Endothelial cell (in vitro differentiated cells): ENCODE measurements at regions not wholly inside any gene's neighbourhood (a gene's known extent, or its start where the extent isn't known, plus 50 kb on each side); places are given as distances from the start of the nearest gene placed in this dataset.

Experiments
- DNase-seq: peaks from one replicate; pipeline ENCODE4 v3.0.0; 2021; ENCODE audit warnings: low spot score
- H3K27ac Mint-ChIP-seq: one replicate; pipeline ENCODE4 v1.8.0; 2021; ENCODE audit warnings: mixed read lengths, inconsistent platforms; ENCODE audit not compliant: unreplicated experiment
- H3K27me3 Mint-ChIP-seq: one replicate; pipeline ENCODE4 v1.8.0; 2021; ENCODE audit warnings: mild to moderate bottlenecking, moderate library complexity, mixed read lengths, inconsistent platforms; ENCODE audit not compliant: unreplicated experiment
- H3K36me3 Mint-ChIP-seq: one replicate; pipeline ENCODE4 v1.8.0; 2021; ENCODE audit warnings: mild to moderate bottlenecking, low read depth, mixed read lengths, inconsistent platforms; ENCODE audit not compliant: unreplicated experiment
- H3K4me1 Mint-ChIP-seq: one replicate; pipeline ENCODE4 v1.8.0; 2021; ENCODE audit warnings: mild to moderate bottlenecking, mixed read lengths, inconsistent platforms; ENCODE audit not compliant: unreplicated experiment
- H3K4me3 Mint-ChIP-seq: one replicate; pipeline ENCODE4 v1.8.0; 2021; ENCODE audit warnings: mild to moderate bottlenecking, mixed read lengths, inconsistent platforms; ENCODE audit not compliant: unreplicated experiment
- H3K9me3 Mint-ChIP-seq: one replicate; pipeline ENCODE4 v1.8.0; 2021; ENCODE audit warnings: mixed read lengths, inconsistent platforms; ENCODE audit not compliant: unreplicated experiment
- TF ChIP-seq, protein P1 (sequence below): fragments of 200-600 bp; sonication (generic); IDR thresholded peaks from one replicate; pipeline ENCODE4 v1.5.0; 2021; ENCODE audit warnings: antibody characterized with exemption; ENCODE audit not compliant: unreplicated experiment

DNA sequence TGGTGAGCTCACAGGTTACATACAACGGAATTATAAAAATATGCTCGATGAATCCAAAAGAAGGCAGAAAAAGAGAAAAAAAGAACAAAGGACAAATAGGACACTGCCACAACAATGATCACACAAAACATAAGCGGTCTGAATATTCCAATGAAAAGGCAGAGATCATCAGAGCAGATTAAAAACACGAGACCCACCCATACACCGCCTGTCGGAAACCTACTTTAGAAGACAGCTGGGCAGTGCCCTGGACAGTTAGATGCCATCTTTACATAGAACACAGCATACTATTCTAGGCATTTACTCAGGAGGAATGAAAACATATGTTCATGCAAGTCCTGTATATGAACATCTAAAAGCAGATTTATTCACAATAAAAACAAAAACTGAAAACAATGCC lies 204.1 kb downstream of the TTLL2 start:
- TF ChIP-seq, protein P1, sequence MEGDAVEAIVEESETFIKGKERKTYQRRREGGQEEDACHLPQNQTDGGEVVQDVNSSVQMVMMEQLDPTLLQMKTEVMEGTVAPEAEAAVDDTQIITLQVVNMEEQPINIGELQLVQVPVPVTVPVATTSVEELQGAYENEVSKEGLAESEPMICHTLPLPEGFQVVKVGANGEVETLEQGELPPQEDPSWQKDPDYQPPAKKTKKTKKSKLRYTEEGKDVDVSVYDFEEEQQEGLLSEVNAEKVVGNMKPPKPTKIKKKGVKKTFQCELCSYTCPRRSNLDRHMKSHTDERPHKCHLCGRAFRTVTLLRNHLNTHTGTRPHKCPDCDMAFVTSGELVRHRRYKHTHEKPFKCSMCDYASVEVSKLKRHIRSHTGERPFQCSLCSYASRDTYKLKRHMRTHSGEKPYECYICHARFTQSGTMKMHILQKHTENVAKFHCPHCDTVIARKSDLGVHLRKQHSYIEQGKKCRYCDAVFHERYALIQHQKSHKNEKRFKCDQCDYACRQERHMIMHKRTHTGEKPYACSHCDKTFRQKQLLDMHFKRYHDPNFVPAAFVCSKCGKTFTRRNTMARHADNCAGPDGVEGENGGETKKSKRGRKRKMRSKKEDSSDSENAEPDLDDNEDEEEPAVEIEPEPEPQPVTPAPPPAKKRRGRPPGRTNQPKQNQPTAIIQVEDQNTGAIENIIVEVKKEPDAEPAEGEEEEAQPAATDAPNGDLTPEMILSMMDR, result no peak
- DNase-seq, result no peak
- H3K4me1 Mint-ChIP-seq, result peaks cover 17% of the 10 kb centered on the region
- H3K27me3 Mint-ChIP-seq, result peaks cover 9% of the 10 kb centered on the region
- no peaks in the 10 kb centered on the region for H3K9me3 Mint-ChIP-seq
- H3K4me3 Mint-ChIP-seq, result no peak overlapping the region
- H3K27ac Mint-ChIP-seq, result no peak overlapping the region
- H3K36me3 Mint-ChIP-seq, result no peaks in the 10 kb centered on the region

DNA sequence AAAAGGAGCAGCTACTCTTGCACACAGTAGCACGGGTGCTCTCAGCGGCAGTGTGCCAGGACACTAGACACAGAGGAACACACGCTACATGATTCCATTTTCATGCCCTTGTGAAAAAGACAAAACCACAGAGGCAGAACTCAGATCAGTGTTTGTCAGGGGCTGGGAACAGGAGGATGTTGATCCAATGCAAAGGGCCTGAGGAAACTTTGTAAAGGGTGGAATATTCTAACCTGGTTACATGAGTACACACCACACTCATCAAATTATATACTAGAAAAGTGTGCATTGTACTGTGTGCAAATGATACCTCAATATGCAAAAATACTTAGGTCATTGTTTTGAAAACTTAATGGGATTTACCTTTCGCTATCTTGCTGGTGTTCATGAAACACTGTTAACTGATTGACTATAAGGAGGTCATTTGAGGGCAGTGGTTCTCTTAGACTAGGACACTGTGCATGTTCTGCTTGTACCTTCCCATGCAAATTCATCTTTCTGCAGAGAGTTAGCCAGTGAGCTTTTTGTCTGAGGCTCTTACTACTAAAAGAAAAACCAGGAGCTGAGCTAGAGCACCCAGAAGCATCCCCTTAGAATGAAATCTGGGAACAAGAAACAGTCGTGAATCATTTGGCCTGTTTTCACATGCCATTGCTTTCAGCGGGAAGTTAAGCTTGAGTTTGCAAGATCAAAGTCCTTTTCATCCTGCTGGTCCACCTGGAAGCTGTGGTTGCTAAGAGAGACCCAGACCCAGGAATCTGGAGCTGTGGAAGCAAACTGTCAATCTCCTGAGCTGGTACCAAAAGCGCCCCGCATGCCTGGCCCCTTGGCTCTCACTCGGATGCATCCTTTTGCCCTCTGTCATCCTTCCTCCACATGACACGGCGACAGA lies 204.8 kb downstream of the TTLL2 start:
- TF ChIP-seq, protein P1, result no peak
- Mint-ChIP-seq H3K9me3 (no peaks in the 10 kb centered on the region), H3K27ac (no peak overlapping the region), H3K36me3 (no peaks in the 10 kb centered on the region), H3K27me3 (peaks cover 9% of the 10 kb centered on the region), H3K4me1 (peaks cover 17% of the 10 kb centered on the region), H3K4me3 (no peak overlapping the region)
- DNase-seq, result no peak

DNA sequence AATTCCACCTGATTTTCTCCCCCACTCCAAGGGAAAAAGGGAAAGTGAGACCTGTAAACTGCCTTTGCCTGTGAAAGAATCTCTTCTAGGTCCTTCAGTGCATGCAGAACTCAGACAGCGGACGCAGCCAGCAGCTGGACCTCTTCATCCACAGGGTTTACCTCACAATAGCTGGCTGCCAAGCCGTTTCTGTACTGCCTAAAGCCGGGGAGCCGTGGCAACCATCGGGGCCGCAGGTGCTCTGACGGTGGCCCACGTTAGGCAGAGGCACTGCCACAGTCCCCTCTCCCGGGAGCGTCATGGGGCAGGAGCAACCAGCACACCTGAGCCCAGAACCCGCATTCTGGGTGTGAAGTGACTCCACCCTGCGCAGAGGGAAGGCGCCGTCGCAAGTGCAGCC lies 206.1 kb downstream of the TTLL2 start:
- H3K36me3 Mint-ChIP-seq, result no peaks in the 10 kb centered on the region
- H3K4me3 Mint-ChIP-seq, result no peak overlapping the region
- no peak for DNase-seq
- H3K4me1 Mint-ChIP-seq, result peaks cover 10% of the 10 kb centered on the region
- peaks cover 5% of the 10 kb centered on the region for H3K27me3 Mint-ChIP-seq
- H3K9me3 Mint-ChIP-seq, result no peaks in the 10 kb centered on the region
- no peak overlapping the region for H3K27ac Mint-ChIP-seq
- TF ChIP-seq, protein P1, result no peak

DNA sequence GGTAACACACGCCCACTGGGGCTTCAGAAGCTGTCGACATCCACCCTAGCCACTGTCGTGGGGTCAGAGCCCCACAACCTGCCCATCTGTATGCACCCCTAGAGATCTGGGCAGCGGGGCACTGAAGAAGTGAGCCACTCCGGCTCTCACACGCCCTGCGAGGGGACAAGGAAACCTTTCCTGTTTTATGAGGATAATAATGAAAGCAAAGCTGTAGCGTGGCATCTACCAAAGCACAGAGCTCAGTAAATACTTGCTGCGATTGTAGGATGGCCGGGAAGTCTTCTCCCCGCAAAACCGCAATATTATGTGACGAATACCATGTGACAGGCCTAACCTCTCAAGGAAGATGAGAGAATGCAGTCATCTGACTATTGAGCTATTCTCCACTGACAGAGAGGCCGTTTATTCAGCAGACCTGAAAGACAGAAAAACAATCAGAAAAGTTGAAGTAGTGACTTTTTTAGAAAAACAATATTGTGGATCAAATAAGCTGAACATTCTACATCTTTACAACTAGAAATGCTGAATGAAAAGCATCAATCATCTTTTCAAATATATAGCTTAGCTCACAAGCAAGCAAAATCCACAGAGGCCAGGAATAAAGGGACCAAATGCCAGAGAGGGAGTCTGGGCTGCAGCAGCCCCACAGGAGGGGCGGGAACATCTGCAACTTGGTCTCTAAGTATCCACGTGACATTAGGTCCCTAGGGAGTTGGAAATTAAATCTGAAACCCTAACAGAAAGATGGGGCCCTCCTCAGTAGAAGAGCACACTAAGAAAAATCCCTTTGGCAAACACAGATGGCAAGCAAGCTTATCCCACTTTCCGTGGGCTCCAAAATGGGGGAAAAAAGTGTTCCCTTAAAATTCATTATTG lies 207.8 kb downstream of the TTLL2 start:
- H3K36me3 Mint-ChIP-seq, result no peaks in the 10 kb centered on the region
- peaks cover 3% of the 10 kb centered on the region for H3K4me1 Mint-ChIP-seq
- TF ChIP-seq, protein P1, result no peak
- H3K9me3 Mint-ChIP-seq, result no peaks in the 10 kb centered on the region
- no peak for DNase-seq
- H3K27me3 Mint-ChIP-seq, result peaks cover 5% of the 10 kb centered on the region
- H3K27ac Mint-ChIP-seq, result no peak overlapping the region
- no peak overlapping the region for H3K4me3 Mint-ChIP-seq
